HCT116 (cell line): ENCODE measurements at regions not wholly inside any gene's neighbourhood (a gene's known extent, or its start where the extent isn't known, plus 50 kb on each side); places are given as distances from the start of the nearest gene placed in this dataset.

Experiments used
- ATAC-seq: fragments of 200-7000 bp; cut with Tn5 transposase; 2 replicates; pipeline ENCODE4 v1.9.1; 2020; ENCODE audit warnings: mild to moderate bottlenecking, moderate library complexity
- BruUV-seq: library from RNA; stranded (reverse); fragments of 400-500 nt; replicated peaks from 2 replicates; lab custom pipeline; 2021; lab: Mats Ljungman, UMichigan
- CTCF ChIA-PET: fragments of 300-600 bp; sonication (Branson Sonifier 250); formaldehyde crosslinking; loops from one replicate; lab custom pipeline; 2021; ENCODE audit warnings: antibody characterized with exemption; lab: Charles Lee
- POLR2A ChIA-PET: fragments of 300-600, 350-600 bp; sonication (Branson Sonifier 250); formaldehyde crosslinking; loops from one replicate; lab custom pipeline; 2021; ENCODE audit warnings: antibody characterized with exemption; lab: Charles Lee
- RAD21 ChIA-PET, 2 experiments: fragments of 300-600 bp; sonication (Branson Sonifier 250); formaldehyde crosslinking; loops; one replicate each; lab custom pipeline; 2023; ENCODE audit warnings: low total read pairs in 2 of 2; ENCODE audit not compliant: uncharacterized antibody in 2 of 2, unreplicated experiment in 2 of 2, low non-redundant PET in 1 of 2; lab: Charles Lee
- DNase-seq: peaks from one replicate; pipeline ENCODE4 v3.0.0-alpha.2; 2010; ENCODE audit warnings: low read depth, low spot score
- H2AFZ ChIP-seq: fragments of 200-600 bp; shearing (Covaris generic), sonication (generic); 2 replicates; pipeline ENCODE4 v1.6.1; 2017; ENCODE audit warnings: low read depth, mixed run types, mixed read lengths, antibody characterized with exemption, low read length; ENCODE audit not compliant: poor library complexity, severe bottlenecking
- H3K27ac ChIP-seq: 2 replicates; pipeline ENCODE4 v1.5.1; 2012; ENCODE audit warnings: low read depth, low read length
- H3K27me3 ChIP-seq: fragments of 200-600 bp; sonication (generic); 2 replicates; pipeline ENCODE4 v1.6.1; 2016; ENCODE audit warnings: mixed run types, low read length, mixed read lengths; ENCODE audit not compliant: insufficient read depth
- H3K36me3 ChIP-seq, 2 experiments: fragments of 200-500 bp in 1 of 2; fragments of 200-600 bp in 1 of 2; sonication (Bioruptor generic) in 1 of 2; sonication (generic) in 1 of 2; 2 replicates each; pipeline versions ENCODE4 v1.5.1 to v1.6.1; 2014 to 2016; ENCODE audit warnings: low read length in 2 of 2, inconsistent platforms in 1 of 2, mixed read lengths in 1 of 2, mixed run types in 1 of 2; ENCODE audit not compliant: insufficient read depth in 2 of 2, control insufficient read depth in 1 of 2
- H3K4me1 ChIP-seq, 2 experiments: fragments of 200-600 bp in 1 of 2; sonication (generic) in 1 of 2; 2 replicates each; pipeline versions ENCODE4 v1.5.1 to v1.6.1; 2012 to 2017; ENCODE audit warnings: low read length in 2 of 2, inconsistent platforms in 1 of 2, mild to moderate bottlenecking in 1 of 2, mixed read lengths in 1 of 2, mixed run types in 1 of 2, moderate library complexity in 1 of 2; ENCODE audit not compliant: insufficient read depth in 2 of 2, control insufficient read depth in 1 of 2
- H3K4me2 ChIP-seq: fragments of 200-600 bp; sonication (generic); 2 replicates; pipeline ENCODE4 v1.6.1; 2017; ENCODE audit warnings: mixed run types, low read length, mixed read lengths
- H3K4me3 ChIP-seq, 2 experiments: fragments of 200-600 bp in 1 of 2; sonication (generic) in 1 of 2; replicated peaks in 1 of 2; 2 replicates each; pipeline ENCODE4 v1.5.1; 2011 to 2016; ENCODE audit warnings: low read length in 2 of 2, control low read depth in 1 of 2, low read depth in 1 of 2, mild to moderate bottlenecking in 1 of 2, mixed read lengths in 1 of 2, mixed run types in 1 of 2
- H3K79me2 ChIP-seq: fragments of 200-600 bp; sonication (generic); 2 replicates; pipeline ENCODE4 v1.6.1; 2017; ENCODE audit warnings: mild to moderate bottlenecking, mixed run types, low read length, moderate library complexity, mixed read lengths; ENCODE audit not compliant: insufficient read depth
- H3K9ac ChIP-seq: fragments of 200-600 bp; sonication (generic); 2 replicates; pipeline ENCODE4 v1.6.1; 2016; ENCODE audit warnings: low read length, mixed read lengths
- H3K9me2 ChIP-seq: fragments of 200-600 bp; sonication (generic), shearing (Covaris generic); 2 replicates; pipeline ENCODE4 v1.6.1; 2017; ENCODE audit warnings: mixed run types, mild to moderate bottlenecking, moderate library complexity; ENCODE audit not compliant: insufficient read depth
- H3K9me3 ChIP-seq, 2 experiments: fragments of 200-500 bp in 1 of 2; fragments of 200-600 bp in 1 of 2; sonication (Bioruptor generic) in 1 of 2; sonication (generic) in 1 of 2; 2 replicates each; pipeline ENCODE4 v1.6.1; 2014 to 2017; ENCODE audit warnings: low read length in 2 of 2, mixed read lengths in 2 of 2, inconsistent platforms in 1 of 2, low read depth in 1 of 2, mild to moderate bottlenecking in 1 of 2, mixed run types in 1 of 2, moderate library complexity in 1 of 2; ENCODE audit not compliant: control insufficient read depth in 1 of 2, insufficient read depth in 1 of 2
- H4K20me1 ChIP-seq: fragments of 200-600 bp; sonication (generic), shearing (Covaris generic); 2 replicates; pipeline ENCODE4 v1.6.1; 2017; ENCODE audit warnings: mixed run types, mild to moderate bottlenecking, moderate library complexity; ENCODE audit not compliant: insufficient read depth
- CBX3 ChIP-seq: IDR thresholded peaks from 2 replicates; pipeline ENCODE4 v1.6.1; 2012; ENCODE audit warnings: low read depth
- CEBPB ChIP-seq: IDR thresholded peaks from 2 replicates; pipeline ENCODE4 v1.6.1; 2012; ENCODE audit warnings: low read depth
- EGR1 ChIP-seq: IDR thresholded peaks from 2 replicates; pipeline ENCODE4 v1.6.1; 2012; ENCODE audit warnings: low read depth
- EZH2 ChIP-seq: fragments of 200-600 bp; sonication (generic); IDR thresholded peaks from 2 replicates; pipeline ENCODE4 v1.6.1; 2017; ENCODE audit warnings: antibody characterized with exemption, mixed run types
- FOSL1 ChIP-seq: IDR thresholded peaks from 2 replicates; pipeline ENCODE4 v1.6.1; 2012; ENCODE audit warnings: low read depth
- JUND ChIP-seq: IDR thresholded peaks from 2 replicates; pipeline ENCODE4 v1.6.1; 2012
- POLR2A ChIP-seq: IDR thresholded peaks from 2 replicates; pipeline ENCODE4 v1.7.0; 2011; ENCODE audit warnings: borderline replicate concordance; ENCODE audit not compliant: insufficient read depth, insufficient read length; ENCODE audit errors: extremely low read depth
- POLR2AphosphoS5 ChIP-seq: IDR thresholded peaks from 2 replicates; pipeline ENCODE4 v1.6.1; 2011; ENCODE audit warnings: mild to moderate bottlenecking, low read depth, low read length, moderate library complexity
- REST ChIP-seq: IDR thresholded peaks from 2 replicates; pipeline ENCODE4 v1.6.1; 2012; ENCODE audit warnings: low read depth
- SIN3A ChIP-seq: IDR thresholded peaks from 2 replicates; pipeline ENCODE4 v1.6.1; 2012; ENCODE audit warnings: low read depth
- TCF7L2 ChIP-seq: IDR thresholded peaks from 2 replicates; pipeline ENCODE4 v1.7.0; 2011; ENCODE audit warnings: borderline replicate concordance, inconsistent platforms; ENCODE audit not compliant: insufficient read depth, insufficient read length; ENCODE audit errors: extremely low read depth
- YY1 ChIP-seq: IDR thresholded peaks from 2 replicates; pipeline ENCODE4 v1.6.1; 2011; ENCODE audit warnings: low read length, low read depth, moderate library complexity, mild to moderate bottlenecking; ENCODE audit not compliant: insufficient replicate concordance; ENCODE audit errors: extremely low read depth
- intact Hi-C: fragments of 100-400 bp; cut with micrococcal nuclease; formaldehyde crosslinking; loops from 2 replicates; pipeline ENCODE4 v1.10.0; 2022

- intact Hi-C loops = no loop called here
- 0 out of 4 replicates have a peak, but pooled peaks cover 0 to under 1% of the 10 kb centered on the region in 2 experiments for H3K4me1 ChIP-seq
- BruUV-seq = no TSS peak
- no peak overlapping the region for H3K27ac ChIP-seq
- no peaks in the 10 kb centered on the region for H3K36me3 ChIP-seq
- H3K79me2 ChIP-seq = no peaks in the 10 kb centered on the region
- RAD21 ChIA-PET = no interaction called here
- CTCF ChIA-PET = no interaction called here
- DNase-seq (no peak), ATAC-seq (no peak)
- no peak overlapping the region for H3K4me3 ChIP-seq
- no peak overlapping the region for H3K9ac ChIP-seq
- no peak overlapping the region for H3K4me2 ChIP-seq
- no peaks in the 10 kb centered on the region for H3K27me3 ChIP-seq
- POLR2A ChIA-PET = no interaction called here
- H3K9me2 ChIP-seq = no peaks in the 10 kb centered on the region; the same call in 1 of the 2 replicates
- H3K9me3 ChIP-seq = no peaks in the 10 kb centered on the region
- no peak overlapping the region for H2AFZ ChIP-seq
- TF ChIP-seq EZH2 (no peak), TCF7L2 (no peak), CBX3 (no peak), POLR2AphosphoS5 (no peak), POLR2A (no peak), EGR1 (no peak), SIN3A (no peak), CEBPB (no peak), FOSL1 (no peak), JUND (no peak), YY1 (no peak), REST (no peak)
- no peaks in the 10 kb centered on the region for H4K20me1 ChIP-seq
These were observed 124.9 kb upstream of the SYT1 start for GRCh38 chr12:78739653-78740052.
